Neural progenitor cell (in vitro differentiated cells): ENCODE measurements at regions not wholly inside any gene's neighbourhood (a gene's known extent, or its start where the extent isn't known, plus 50 kb on each side); places are given as distances from the start of the nearest gene placed in this dataset.

Experiments
- DNase-seq: peaks from one replicate; pipeline ENCODE4 v3.0.0-alpha.2; 2016; ENCODE audit warnings: low spot score
- H2AFZ ChIP-seq: fragments of 200-600 bp; sonication (generic); replicated peaks from 2 replicates; pipeline ENCODE4 v1.6.1; 2016; ENCODE audit warnings: antibody characterized with exemption
- H3F3A ChIP-seq: fragments of 200-600 bp; sonication (generic); 2 replicates; pipeline ENCODE4 v1.6.1; 2016; ENCODE audit warnings: antibody characterized with exemption, low read depth
- H3K27ac ChIP-seq: fragments of 200-600 bp; sonication (generic); 2 replicates; pipeline ENCODE4 v1.5.1; 2016; ENCODE audit warnings: mild to moderate bottlenecking
- H3K27me3 ChIP-seq: fragments of 200-600 bp; sonication (generic); 2 replicates; pipeline ENCODE4 v1.6.1; 2016; ENCODE audit warnings: mild to moderate bottlenecking, moderate library complexity
- H3K36me3 ChIP-seq: fragments of 200-600 bp; sonication (generic); 2 replicates; pipeline ENCODE4 v1.5.1; 2016
- H3K4me1 ChIP-seq: fragments of 200-600 bp; sonication (generic); 2 replicates; pipeline ENCODE4 v1.6.1; 2016; ENCODE audit warnings: mixed run types
- H3K4me2 ChIP-seq: fragments of 200-600 bp; sonication (generic); 2 replicates; pipeline ENCODE4 v1.6.1; 2016
- H3K4me3 ChIP-seq: fragments of 200-600 bp; sonication (generic); 2 replicates; pipeline ENCODE4 v1.5.1; 2016
- H3K79me2 ChIP-seq: fragments of 200-600 bp; sonication (generic); 2 replicates; pipeline ENCODE4 v1.6.1; 2016; ENCODE audit warnings: low read depth
- H3K9ac ChIP-seq: fragments of 200-600 bp; sonication (generic); 2 replicates; pipeline ENCODE4 v1.6.1; 2016
- H3K9me3 ChIP-seq: fragments of 200-600 bp; sonication (generic); 2 replicates; pipeline ENCODE4 v1.5.1; 2016; ENCODE audit warnings: low read depth
- H4K20me1 ChIP-seq: fragments of 200-600 bp; sonication (generic); 2 replicates; pipeline ENCODE4 v1.6.1; 2016; ENCODE audit warnings: low read depth
- H3K27ac Mint-ChIP-seq: 3 replicates; pipeline ENCODE4 v1.8.0; 2021; ENCODE audit warnings: mixed read lengths
- H3K27me3 Mint-ChIP-seq: 2 replicates; pipeline ENCODE4 v1.8.0; 2022; ENCODE audit warnings: low read depth, mild to moderate bottlenecking, inconsistent platforms, moderate library complexity, mixed read lengths; ENCODE audit not compliant: insufficient read depth
- H3K36me3 Mint-ChIP-seq: 3 replicates; pipeline ENCODE4 v1.8.0; 2021; ENCODE audit warnings: mixed read lengths
- H3K4me1 Mint-ChIP-seq: 3 replicates; pipeline ENCODE4 v1.8.0; 2021; ENCODE audit warnings: mixed read lengths
- H3K4me3 Mint-ChIP-seq: 3 replicates; pipeline ENCODE4 v1.8.0; 2021; ENCODE audit warnings: mild to moderate bottlenecking, moderate library complexity, mixed read lengths
- H3K9me3 Mint-ChIP-seq: 3 replicates; pipeline ENCODE4 v1.8.0; 2020; ENCODE audit warnings: mixed read lengths
- CTCF ChIP-seq: fragments of 200-600 bp; sonication (generic); IDR thresholded peaks from 2 replicates; pipeline ENCODE4 v1.5.1; 2017; ENCODE audit warnings: antibody characterized with exemption, mild to moderate bottlenecking
- EZH2 ChIP-seq: fragments of 200-600 bp; sonication (generic); IDR thresholded peaks from 2 replicates; pipeline ENCODE4 v1.6.1; 2017; ENCODE audit warnings: antibody characterized with exemption, mild to moderate bottlenecking, moderate library complexity
- EZH2phosphoT487 ChIP-seq: fragments of 200-600 bp; sonication (generic); IDR thresholded peaks from 2 replicates; pipeline ENCODE4 v1.6.1; 2017; ENCODE audit warnings: antibody characterized with exemption

GRCh38 chr1:88608139-88608943 is 75.7 kb upstream of the PKN2 start:
- no peak overlapping the region for H3K27ac Mint-ChIP-seq
- H3K4me1 Mint-ChIP-seq: peaks cover 7% of the 10 kb centered on the region
- peaks cover 9% of the 10 kb centered on the region for H3K4me1 ChIP-seq
- no peaks in the 10 kb centered on the region for H3F3A ChIP-seq
- no peaks in the 10 kb centered on the region for H3K27me3 ChIP-seq
- DNase-seq: peak; percentile 39
- TF ChIP-seq EZH2phosphoT487 (no peak), CTCF (peak; percentile 72)
- H3K4me3 Mint-ChIP-seq: no peak overlapping the region
- no peak overlapping the region for H3K27ac ChIP-seq
- H3K9ac ChIP-seq: no peak overlapping the region
- no peaks in the 10 kb centered on the region for H3K36me3 Mint-ChIP-seq
- no peaks in the 10 kb centered on the region for H4K20me1 ChIP-seq
- no peaks in the 10 kb centered on the region for H3K27me3 Mint-ChIP-seq
- no peak overlapping the region for H2AFZ ChIP-seq
- H3K9me3 ChIP-seq: no peaks in the 10 kb centered on the region
- no peak overlapping the region for H3K4me3 ChIP-seq
- no peak overlapping the region for H3K4me2 ChIP-seq
- no peaks in the 10 kb centered on the region for H3K36me3 ChIP-seq
- no peaks in the 10 kb centered on the region for H3K9me3 Mint-ChIP-seq
- H3K79me2 ChIP-seq: no peaks in the 10 kb centered on the region

GRCh38 chr1:88609051-88609450 is 75.0 kb upstream of the PKN2 start:
- no peaks in the 10 kb centered on the region for H3K27me3 Mint-ChIP-seq
- no peak overlapping the region for H3K4me3 Mint-ChIP-seq

GRCh38 chr1:88610687-88611086 is 73.4 kb upstream of the PKN2 start:
- Histone ChIP-seq H3F3A (no peaks in the 10 kb centered on the region), H2AFZ (no peak overlapping the region), H4K20me1 (no peaks in the 10 kb centered on the region), H3K27me3 (no peaks in the 10 kb centered on the region), H3K79me2 (no peaks in the 10 kb centered on the region), H3K36me3 (no peaks in the 10 kb centered on the region), H3K4me2 (no peak overlapping the region), H3K9ac (no peak overlapping the region), H3K4me1 (peaks cover 9% of the 10 kb centered on the region), H3K9me3 (no peaks in the 10 kb centered on the region), H3K27ac (no peak overlapping the region), H3K4me3 (no peak overlapping the region)
- H3K27me3 Mint-ChIP-seq: no peaks in the 10 kb centered on the region
- H3K4me3 Mint-ChIP-seq: no peak overlapping the region
- no peaks in the 10 kb centered on the region for H3K36me3 Mint-ChIP-seq
- TF ChIP-seq EZH2 (no peak), EZH2phosphoT487 (no peak), CTCF (no peak)
- H3K27ac Mint-ChIP-seq: no peak overlapping the region
- H3K9me3 Mint-ChIP-seq: no peaks in the 10 kb centered on the region
- no peak for DNase-seq
- H3K4me1 Mint-ChIP-seq: peaks cover 7% of the 10 kb centered on the region

More at GRCh38 chr1:88609051-88609450, 75.0 kb upstream of the PKN2 start:
- Histone ChIP-seq H3K9ac (no peak overlapping the region), H3K4me3 (no peak overlapping the region), H4K20me1 (no peaks in the 10 kb centered on the region), H2AFZ (no peak overlapping the region), H3F3A (no peaks in the 10 kb centered on the region), H3K4me1 (peaks cover 9% of the 10 kb centered on the region), H3K79me2 (no peaks in the 10 kb centered on the region), H3K27me3 (no peaks in the 10 kb centered on the region), H3K36me3 (no peaks in the 10 kb centered on the region), H3K4me2 (no peak overlapping the region), H3K9me3 (no peaks in the 10 kb centered on the region), H3K27ac (no peak overlapping the region)
- no peak overlapping the region for H3K27ac Mint-ChIP-seq
- peaks cover 7% of the 10 kb centered on the region for H3K4me1 Mint-ChIP-seq
- TF ChIP-seq EZH2phosphoT487 (no peak), EZH2 (no peak), CTCF (no peak)
- H3K36me3 Mint-ChIP-seq: no peaks in the 10 kb centered on the region
- DNase-seq: no peak
- no peaks in the 10 kb centered on the region for H3K9me3 Mint-ChIP-seq
